NCI-H345 treated with DMSO at 0.1 percent for 48 hours (cell line): ENCODE measurements at regions not wholly inside any gene's neighbourhood (a gene's known extent, or its start where the extent isn't known, plus 50 kb on each side); places are given as distances from the start of the nearest gene placed in this dataset.

Source experiments
- DNase-seq: peaks from one replicate; lab custom pipeline; 2025; ENCODE audit not compliant: unreplicated experiment; lab: John Stamatoyannopoulos, UW

DNA sequence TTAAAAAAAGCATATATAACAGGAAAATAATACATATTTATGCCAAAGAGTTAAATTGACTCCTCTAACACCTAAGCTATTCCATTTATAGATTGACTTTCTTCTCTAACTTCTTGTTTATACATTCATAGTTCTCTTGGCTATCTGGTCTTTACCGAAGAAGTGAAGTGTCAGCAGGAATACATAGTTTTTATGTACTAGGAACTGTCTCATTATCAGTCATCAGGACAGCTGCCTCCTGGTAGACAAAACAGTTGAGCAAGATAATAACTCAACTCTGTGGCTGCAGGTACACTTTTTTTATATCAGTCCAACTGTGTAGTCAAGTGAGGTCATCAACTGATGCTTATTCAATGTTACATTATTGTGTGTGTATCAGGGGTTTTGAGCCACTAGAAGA, 1436.0 kb upstream of the NUDT12 start:
- DNase-seq = no peak

DNA sequence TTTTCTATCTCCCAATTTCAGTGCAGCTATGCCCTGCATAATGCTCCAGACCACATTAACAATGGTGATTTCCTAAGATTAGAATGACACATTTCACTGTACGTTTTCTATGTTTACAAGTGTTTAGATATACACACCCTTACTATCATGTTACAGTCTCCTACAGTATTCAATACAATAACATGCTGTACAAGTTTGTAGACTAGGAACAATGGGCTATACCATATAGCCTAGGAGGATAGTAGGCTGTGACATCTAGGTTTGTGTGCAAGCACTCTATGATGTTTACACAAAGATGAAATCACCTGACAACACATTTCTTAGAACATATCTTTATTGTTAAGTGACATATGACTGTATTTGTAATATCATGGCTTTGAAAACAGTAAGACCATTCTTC, 1435.6 kb upstream of the NUDT12 start:
- peak; percentile 6 for DNase-seq

DNA sequence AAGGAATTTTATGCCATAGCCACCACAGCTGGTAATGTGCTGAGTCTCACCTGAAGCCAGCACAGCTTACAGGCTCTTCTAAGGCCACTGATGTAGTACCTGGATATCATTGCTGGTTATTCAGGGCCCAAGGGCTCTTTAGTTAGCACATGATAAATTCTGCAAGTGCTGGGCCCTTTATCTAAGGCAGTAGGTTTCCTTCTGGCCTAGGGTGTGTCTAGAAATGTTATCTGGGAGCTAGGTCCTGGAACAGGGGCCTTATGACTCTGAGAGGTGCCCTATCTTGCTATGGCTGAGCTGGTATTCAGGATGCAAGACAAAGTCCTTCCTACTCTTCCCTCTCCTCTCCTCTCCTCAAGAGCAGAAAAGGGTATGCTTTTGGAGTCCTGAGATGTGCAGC, 1424.5 kb upstream of the NUDT12 start:
- no peak for DNase-seq

DNA sequence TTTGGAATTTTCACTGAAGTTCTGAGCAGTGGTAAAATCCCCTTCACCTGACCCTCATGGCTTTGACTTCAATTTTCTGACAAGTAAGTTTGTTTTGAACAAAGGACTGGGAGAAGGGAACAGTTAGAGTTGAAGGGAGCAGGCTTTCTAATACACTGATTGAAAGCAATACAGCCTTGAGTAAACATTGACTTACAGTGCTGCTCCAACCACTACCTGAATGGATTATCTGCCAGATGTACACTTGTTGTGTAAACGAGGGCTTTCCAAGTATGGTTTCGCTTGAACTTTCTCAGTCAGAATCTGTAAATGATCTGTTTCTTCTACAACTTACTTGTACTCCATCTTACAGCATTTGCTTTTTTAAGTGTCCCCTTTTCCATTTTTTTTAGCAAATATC, 1414.9 kb upstream of the NUDT12 start:
- DNase-seq = peak; percentile 53

DNA sequence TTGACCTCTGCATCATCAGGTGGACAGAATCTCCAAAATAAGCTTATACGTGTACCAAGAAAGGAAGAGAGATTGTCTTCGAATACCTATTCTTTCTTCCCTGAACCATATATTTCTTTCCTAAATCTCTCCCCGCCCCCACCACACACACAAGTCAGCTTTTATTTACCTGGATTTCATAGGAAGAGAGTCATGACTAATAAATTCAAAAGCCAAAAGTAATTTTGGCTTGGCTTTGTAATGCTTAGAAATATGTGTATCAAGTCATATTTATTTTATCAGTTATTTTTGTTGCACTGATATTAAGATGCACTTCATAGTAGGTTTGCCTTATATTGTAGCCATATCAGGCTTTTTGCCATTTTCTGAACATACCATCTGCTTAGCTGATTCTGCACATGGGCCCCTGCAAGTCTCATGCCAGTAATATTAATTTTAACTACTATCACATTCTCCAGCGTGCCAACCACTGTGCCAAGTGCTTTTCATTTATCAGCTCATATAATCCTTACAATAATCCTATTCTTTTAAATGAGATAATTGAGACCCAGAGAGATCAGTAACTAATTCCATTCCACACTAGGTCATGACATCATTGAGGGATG, 1405.3 kb upstream of the NUDT12 start:
- DNase-seq = no peak

DNA sequence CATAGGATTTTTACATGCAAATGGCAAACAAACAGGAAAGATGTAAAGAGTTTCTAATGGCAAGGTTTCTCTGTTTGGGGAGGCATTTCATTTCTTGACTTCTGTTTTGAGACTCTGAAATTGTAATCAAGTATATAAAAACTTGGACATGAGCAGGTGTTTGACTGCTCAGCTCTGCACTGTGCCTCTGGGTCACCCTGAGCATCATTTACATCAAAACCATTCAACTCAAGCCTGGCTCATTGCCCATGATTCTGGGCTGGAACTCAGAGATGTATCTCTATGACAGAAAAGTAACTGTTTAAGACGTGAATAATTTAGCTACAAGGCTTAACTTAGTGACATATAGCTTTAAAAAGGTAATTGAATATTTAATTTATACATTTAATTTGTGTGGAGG, 1402.4 kb upstream of the NUDT12 start:
- no peak for DNase-seq

DNA sequence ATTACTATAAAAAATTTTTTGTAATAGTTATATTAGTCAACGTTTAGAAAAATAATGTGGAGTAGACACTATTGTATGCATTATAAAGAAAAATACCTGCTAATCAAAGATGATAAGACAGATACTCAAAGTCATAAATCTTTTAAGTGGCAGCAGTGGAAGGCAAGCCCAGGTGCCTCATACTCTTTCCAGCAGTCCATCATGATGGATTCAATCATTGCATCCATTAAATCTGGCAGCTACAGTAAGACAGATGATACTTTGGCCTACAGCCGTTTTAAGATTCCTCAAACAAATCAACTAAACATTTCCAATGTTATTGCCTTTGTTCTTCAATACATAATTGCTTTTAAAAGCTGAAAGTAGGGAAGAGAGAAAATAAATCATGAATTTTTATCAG, 1392.9 kb upstream of the NUDT12 start:
- no peak for DNase-seq

DNA sequence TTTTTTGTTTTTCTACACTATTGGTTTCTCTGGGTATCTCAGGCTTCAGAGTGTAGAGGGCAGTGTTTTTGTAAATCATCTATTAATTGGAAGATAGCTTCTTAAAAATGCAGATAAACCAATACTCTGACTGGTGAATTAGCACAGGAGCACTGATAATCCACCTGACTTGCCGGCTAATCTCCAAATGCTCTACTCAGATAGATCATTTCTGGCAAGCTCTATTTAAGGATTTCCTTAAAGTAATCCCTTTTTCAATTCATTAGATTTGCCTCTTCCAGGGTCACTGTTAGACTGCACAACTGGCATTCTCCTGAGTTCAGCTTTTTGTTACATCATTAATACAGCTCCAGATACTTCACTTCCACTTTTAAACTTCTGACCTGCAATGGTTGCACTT, 1390.3 kb upstream of the NUDT12 start:
- no peak for DNase-seq

DNA sequence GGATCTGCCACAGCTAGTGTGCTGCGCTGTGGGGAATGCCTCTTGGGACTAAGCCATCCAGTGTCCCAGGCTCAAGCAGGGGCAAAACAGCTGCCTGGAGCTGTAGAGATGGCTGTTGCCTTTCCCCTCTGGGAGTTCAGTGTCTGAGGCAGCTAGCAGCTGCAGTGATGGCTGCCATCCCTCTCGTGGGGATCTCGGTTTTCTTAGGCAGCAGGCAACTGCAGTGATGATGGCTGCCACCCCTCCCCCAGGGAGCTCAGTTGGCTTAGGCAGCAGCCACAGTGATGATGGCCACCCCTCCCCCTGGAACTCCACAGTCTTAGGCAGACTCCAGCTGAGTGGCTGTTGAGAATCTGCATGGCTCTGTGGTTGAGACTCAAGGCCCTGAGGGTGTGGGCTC, 1389.2 kb upstream of the NUDT12 start:
- no peak for DNase-seq

DNA sequence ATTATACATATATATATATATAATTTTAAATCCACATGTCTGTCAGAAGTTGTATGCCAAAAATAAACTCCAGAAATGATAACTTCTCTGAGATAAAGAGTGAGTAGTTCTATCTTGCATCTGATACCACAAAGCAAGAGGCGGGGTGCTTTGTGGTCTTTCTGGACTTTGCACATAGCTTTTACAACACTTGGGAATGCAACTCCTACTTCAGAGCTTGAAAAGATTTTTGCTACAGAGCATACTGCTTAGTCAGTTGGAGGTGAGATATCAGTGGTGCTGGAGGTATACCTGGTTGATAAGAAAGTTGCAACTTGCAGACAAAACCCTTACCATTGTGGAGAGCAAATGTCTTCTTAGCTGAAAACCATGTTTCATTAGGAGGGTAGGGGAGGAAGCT, 1384.5 kb upstream of the NUDT12 start:
- no peak for DNase-seq

DNA sequence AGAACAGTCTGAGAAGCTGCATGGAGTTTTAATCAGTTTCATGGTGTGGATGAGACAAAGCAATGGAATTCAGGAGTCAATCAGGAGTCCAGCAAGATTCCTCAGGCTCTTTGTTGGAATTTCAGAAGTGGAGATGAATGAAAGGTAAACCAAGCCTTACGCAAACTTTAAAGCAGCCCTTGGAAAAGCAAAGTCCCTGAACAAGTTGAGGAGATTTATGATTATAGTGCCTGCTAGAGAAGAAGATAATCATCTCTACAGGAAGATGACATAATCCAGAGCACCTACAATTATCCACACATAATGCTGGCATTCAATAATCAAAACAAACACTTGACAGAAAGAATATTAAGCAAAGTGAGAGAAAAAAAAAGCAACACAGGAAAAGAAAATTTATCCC, 1380.1 kb upstream of the NUDT12 start:
- no peak for DNase-seq

DNA sequence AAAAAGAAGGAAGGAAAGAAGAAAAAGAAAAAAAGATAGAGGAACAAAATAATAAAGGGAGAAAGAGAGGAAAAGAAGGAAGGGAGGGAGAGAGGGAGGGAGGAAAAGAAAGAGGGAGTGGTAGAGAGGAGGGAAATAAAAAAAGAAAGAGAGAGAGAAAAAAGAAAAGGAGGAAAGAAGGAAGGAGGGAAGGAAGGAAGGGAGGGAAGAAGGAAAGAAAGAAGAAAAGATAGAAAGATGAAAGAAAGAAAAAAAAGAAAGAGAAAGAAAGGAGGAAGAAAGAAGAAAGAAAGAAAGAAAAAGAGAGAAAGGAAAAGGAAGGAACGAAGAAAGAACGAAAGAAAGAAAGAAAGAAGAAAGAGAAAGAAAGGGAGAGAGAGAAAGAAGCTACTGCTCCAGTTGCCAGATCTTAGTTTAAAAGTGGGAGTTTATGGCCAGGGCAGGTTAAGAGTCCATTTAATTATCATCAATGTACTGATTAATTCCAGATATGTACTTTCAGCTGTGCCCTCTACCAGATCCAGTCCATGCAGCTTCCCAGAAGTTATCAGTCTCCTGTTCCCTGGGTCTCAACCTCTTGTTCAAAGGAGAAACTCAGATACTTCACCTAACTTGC, 1378.5 kb upstream of the NUDT12 start:
- DNase-seq = no peak

DNA sequence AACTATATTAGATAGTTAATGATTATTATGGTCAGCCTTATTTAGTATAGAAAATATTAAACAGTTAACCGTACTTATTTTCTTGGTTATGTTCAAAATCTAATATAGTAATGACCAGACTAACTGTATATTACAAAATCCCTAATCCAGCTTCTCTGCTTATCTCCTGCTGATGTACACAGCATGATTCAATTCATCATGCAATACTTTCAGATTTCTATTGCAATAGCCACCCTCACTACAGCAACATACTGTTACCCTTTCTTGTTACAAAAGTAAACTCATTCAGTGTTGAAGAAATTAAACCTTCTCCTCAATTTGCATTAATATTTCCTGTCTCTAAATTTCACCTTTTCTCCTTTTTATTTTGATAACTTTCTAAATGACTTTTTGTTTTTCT, 1375.0 kb upstream of the NUDT12 start:
- DNase-seq = no peak

DNA sequence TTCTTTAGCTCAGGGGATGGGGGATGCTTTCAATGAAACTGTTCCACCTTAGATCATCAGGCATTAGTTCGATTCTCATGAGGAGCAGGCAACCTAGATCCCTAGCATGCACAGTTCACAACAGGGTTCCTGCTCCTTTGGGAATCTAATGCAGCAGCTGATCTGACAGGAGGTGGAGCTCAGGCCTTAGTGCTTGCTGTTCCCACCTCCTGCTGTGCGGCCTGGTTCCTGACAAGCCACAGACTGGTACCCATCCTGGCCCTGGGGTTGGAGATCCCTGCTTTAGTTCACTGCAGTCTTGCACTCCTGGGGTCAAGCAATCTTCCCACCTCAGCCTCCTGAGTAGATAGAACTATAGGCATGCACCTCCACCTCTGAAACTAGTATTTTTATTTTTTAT, 1369.8 kb upstream of the NUDT12 start:
- DNase-seq = no peak

DNA sequence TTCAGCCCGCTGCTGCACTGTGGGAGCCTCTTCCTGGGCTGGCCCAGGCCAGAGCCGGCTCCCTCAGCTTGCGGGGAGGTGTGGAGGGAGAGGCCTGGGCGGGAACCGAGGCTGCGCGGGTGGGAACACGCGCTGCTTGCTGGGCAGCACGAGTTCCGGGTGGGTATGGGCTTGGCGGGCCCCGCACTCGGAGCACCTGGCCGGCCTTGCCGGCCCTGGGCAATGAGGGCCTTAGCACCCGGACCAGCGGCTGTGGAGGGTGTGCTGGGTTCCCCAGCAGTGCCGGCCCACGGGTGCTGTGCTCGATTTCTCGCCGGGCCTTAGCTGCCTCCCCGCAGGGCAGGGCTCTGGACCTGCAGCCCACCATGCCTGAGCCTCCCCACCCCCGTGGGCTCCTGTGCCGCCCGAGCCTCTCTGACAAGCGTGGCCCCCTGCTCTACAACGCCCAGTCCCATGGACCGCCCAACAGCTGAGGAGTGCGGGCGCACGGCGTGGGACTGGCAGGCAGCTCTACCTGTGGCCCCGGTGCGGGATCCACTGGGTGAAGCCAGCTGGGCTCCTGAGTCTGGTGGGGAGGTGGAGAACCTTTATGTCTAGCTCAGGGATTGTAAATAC, 1366.4 kb upstream of the NUDT12 start:
- DNase-seq = no peak

DNA sequence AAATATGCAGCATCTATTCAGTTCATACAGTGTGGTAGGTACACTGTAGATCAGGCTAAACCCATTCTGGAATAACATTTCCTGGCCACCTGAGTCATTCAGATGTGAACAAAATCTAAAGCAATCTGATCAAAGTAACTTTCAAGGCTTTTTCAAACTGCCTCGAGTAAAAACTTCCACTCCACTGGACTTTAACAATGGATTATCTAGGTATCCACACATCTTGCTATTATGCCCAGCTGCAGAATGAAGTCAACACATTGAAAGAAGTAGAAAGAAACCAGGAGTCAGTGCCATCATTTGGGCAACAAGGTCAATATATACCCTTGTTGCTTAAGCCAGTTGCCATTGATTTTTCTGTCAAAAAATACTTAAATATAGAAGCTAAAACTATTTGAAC, 1352.6 kb upstream of the NUDT12 start:
- no peak for DNase-seq

DNA sequence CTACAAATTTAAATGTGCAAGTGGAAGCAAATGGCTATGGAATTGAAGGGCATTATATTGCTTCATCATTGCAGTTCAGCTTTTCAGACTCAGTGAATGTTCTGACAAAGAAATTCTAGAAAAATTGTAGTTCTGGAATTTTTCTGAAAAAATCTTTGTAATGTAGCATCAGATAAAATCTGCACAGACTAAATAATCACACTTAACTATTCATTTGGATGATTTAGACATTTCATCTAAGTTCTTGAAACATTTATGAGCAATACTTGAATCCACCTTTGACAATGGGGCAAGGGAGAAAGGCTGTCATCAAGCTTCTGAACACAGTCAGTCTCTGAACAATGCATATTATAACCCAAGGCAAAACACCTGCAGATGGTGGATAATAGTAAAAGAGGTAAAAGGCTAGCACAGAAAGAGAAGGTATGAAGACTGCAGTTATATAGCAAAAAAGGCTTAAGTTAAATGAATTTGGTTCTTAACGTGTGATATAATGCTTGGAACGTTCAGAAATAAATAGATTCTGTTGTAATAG, 1352.0 kb upstream of the NUDT12 start:
- no peak for DNase-seq

DNA sequence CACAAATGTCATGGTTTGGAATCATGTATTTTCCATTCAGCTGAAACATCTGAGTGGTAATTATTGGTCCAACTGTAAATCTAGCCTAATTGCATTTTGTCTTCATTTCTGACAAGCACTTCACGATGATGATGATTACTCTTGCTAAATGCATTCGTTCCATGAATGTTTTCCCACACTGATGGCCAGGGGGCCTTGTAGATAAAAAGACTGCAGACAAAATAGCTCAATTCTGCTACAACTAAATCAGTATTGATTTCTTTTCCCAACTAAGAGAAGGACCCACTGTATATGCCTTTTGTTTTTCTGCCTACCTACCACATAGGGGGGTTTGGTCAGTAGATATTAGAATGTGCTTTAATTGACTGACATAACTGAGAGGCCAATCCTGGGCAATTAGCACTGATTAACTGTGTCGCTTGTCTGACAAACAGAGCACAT, 1351.3 kb upstream of the NUDT12 start:
- no peak for DNase-seq

DNA sequence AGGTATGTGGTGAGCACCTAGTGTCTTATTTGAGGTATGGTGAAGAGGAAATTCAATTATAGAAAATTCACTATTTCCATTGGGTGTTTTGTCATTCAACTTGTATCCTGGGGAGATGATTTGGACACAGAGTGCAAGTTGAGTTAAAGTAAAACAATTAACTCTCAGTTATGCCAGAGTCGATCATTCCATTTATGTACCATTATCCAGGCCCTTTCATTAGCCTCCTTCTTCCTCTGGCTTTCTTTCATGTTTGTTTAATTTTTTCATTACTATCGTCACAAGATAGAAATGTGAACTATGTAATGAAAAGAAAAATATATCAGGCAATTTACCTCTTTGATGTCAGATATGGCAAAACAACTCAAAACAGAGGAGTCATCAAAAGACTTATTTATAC, 1347.2 kb upstream of the NUDT12 start:
- no peak for DNase-seq

DNA sequence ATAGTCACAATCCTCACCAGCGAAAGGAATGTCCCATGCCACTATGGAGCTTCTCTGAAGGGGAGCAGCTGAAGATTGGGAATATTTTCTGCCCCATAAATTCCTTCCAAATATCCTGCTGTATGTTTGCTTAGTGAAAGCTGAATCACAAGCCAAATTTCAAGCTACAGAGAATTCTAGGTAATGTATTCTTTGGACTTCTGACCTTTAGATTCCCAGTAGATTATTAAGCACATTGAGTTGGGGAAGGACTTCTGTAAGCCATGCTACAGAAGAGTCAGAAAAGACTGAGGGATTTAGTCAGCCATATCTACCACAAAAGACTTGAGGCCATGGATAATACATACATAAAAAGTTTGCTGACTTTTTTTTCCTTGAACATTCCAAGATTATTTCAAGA, 1342.0 kb upstream of the NUDT12 start:
- DNase-seq = no peak

DNA sequence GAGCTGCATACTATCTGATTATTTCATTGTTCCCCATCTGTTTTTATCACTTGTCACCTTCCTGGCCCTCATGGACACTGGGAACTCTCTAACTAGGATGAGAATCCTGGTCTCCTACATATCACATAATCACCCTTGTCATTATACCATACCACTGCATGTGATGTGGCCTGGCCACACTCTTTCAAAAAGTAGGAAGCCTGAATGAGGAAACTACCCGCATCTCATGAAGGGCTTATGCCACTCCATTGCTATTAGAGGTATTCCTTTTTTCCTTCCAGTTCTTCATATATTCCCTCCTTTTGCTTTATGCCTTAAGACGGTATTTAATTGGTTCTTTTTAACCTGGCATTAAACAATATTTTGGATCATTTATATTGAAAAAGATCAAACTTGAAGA, 1341.4 kb upstream of the NUDT12 start:
- DNase-seq = no peak

DNA sequence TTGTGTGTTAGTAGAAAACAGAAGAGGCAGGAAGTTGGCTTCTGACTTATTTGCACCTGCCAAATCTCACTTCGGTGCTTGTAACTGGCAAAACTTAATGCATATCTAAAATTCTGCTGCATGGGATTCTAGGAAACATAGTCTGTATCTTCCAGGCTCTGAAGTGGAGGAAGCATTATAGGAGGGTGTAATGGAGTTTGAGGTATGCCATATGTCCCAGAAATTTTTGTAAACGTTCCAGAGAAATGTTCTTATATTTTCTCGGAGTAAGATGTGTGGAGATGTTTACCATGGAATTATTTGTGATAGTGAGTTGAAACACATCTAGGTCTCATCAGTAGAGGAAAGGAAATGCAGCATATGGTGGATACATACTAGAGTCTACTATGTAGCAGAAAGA, 1329.0 kb upstream of the NUDT12 start:
- DNase-seq = no peak

DNA sequence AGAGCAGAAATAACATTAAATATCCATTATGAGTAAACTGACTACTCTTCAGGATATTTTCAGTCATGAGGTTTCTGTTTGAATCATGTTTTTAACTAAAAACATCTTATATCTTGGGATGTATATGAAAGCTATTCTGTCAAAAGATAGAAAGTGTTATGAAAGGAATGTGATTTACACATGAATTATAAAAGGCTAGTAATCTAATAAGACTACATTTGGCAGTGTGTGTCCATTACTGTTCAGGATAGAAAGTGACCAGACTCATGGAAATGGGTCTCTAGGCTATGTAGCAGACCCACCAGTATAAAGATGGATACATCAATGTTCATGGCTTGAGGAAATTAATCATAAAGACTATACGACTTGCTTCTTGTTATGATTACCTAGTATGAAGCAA, 1328.2 kb upstream of the NUDT12 start:
- no peak for DNase-seq
